Skeletal muscle tissue (tissue), 3 donors: ENCODE measurements at regions not wholly inside any gene's neighbourhood (a gene's known extent, or its start where the extent isn't known, plus 50 kb on each side); places are given as distances from the start of the nearest gene placed in this dataset.

ENCODE experiments used
- H3K27ac ChIP-seq: one replicate; pipeline ENCODE4 v1.7.0; 2013; ENCODE audit warnings: mild to moderate bottlenecking, low read depth, low read length, inconsistent platforms
- H3K27me3 ChIP-seq, 3 donors: one replicate each; pipeline ENCODE4 v1.7.0; 2013; ENCODE audit warnings: low read length in 3 of 3; ENCODE audit not compliant: control insufficient read depth in 3 of 3, insufficient read depth in 3 of 3
- H3K36me3 ChIP-seq, 3 donors: one replicate each; pipeline ENCODE4 v1.7.0; 2013; ENCODE audit warnings: low read length in 3 of 3; ENCODE audit not compliant: control insufficient read depth in 3 of 3, insufficient read depth in 3 of 3
- H3K4me1 ChIP-seq, 3 donors: one replicate each; pipeline ENCODE4 v1.7.0; 2013; ENCODE audit warnings: low read length in 3 of 3, mild to moderate bottlenecking in 3 of 3; ENCODE audit not compliant: control insufficient read depth in 3 of 3, insufficient read depth in 3 of 3
- H3K4me3 ChIP-seq, 3 donors: one replicate each; pipeline ENCODE4 v1.7.0; 2013; ENCODE audit warnings: low read length in 3 of 3
- H3K9ac ChIP-seq, 3 donors: one replicate each; pipeline ENCODE4 v1.7.0; 2013; ENCODE audit warnings: low read length in 3 of 3, mild to moderate bottlenecking in 3 of 3, moderate library complexity in 2 of 3, low read depth in 1 of 3
- H3K9me3 ChIP-seq, 3 donors: one replicate each; pipeline ENCODE4 v1.7.0; 2013; ENCODE audit warnings: low read length in 3 of 3; ENCODE audit not compliant: control insufficient read depth in 3 of 3
- donor health status: Osteomylitis.

- no peaks in the 10 kb centered on the region for H3K9me3 ChIP-seq
- no peaks in the 10 kb centered on the region for H3K27me3 ChIP-seq
- H3K4me1 ChIP-seq: no peaks in the 10 kb centered on the region
- H3K27ac ChIP-seq: no peak overlapping the region
- no peaks in the 10 kb centered on the region for H3K36me3 ChIP-seq
- no peak overlapping the region for H3K4me3 ChIP-seq
- no peak overlapping the region for H3K9ac ChIP-seq
Measured at GRCh38 chr15:39140060-39140604, 440.7 kb upstream of the THBS1 start.

GRCh38 chr15:39142500-39142899 is 438.4 kb upstream of the THBS1 start:
- Histone ChIP-seq H3K36me3 (no peaks in the 10 kb centered on the region), H3K4me3 (no peak overlapping the region), H3K27me3 (no peaks in the 10 kb centered on the region), H3K9ac (no peak overlapping the region), H3K4me1 (no peaks in the 10 kb centered on the region), H3K27ac (no peak overlapping the region), H3K9me3 (no peaks in the 10 kb centered on the region)

GRCh38 chr15:39143479-39143878 is 437.4 kb upstream of the THBS1 start:
- Histone ChIP-seq H3K4me1 (no peaks in the 10 kb centered on the region), H3K4me3 (no peak overlapping the region), H3K9ac (no peak overlapping the region), H3K27ac (no peak overlapping the region), H3K9me3 (no peaks in the 10 kb centered on the region), H3K27me3 (no peaks in the 10 kb centered on the region), H3K36me3 (no peaks in the 10 kb centered on the region)

- Histone ChIP-seq H3K9me3 (no peaks in the 10 kb centered on the region), H3K4me1 (no peaks in the 10 kb centered on the region), H3K36me3 (no peaks in the 10 kb centered on the region), H3K27ac (no peak overlapping the region), H3K4me3 (no peak overlapping the region), H3K27me3 (no peaks in the 10 kb centered on the region), H3K9ac (no peak overlapping the region)
Measured at GRCh38 chr15:39144051-39144450, 436.8 kb upstream of the THBS1 start.

GRCh38 chr15:39144613-39145499 is 436.0 kb upstream of the THBS1 start:
- Histone ChIP-seq H3K9me3 (no peaks in the 10 kb centered on the region), H3K4me1 (no peaks in the 10 kb centered on the region), H3K27ac (no peak overlapping the region), H3K27me3 (no peaks in the 10 kb centered on the region), H3K9ac (no peak overlapping the region), H3K36me3 (no peaks in the 10 kb centered on the region), H3K4me3 (no peak overlapping the region)

GRCh38 chr15:39145854-39146625 is 434.8 kb upstream of the THBS1 start:
- no peaks in the 10 kb centered on the region for H3K27me3 ChIP-seq
- H3K4me1 ChIP-seq: no peaks in the 10 kb centered on the region
- no peaks in the 10 kb centered on the region for H3K36me3 ChIP-seq
- H3K9ac ChIP-seq: no peak overlapping the region
- H3K27ac ChIP-seq: no peak overlapping the region
- H3K4me3 ChIP-seq: no peak overlapping the region
- no peaks in the 10 kb centered on the region for H3K9me3 ChIP-seq

GRCh38 chr15:39149636-39150150 is 431.2 kb upstream of the THBS1 start:
- H3K9ac ChIP-seq: no peak overlapping the region
- no peak overlapping the region for H3K27ac ChIP-seq
- H3K9me3 ChIP-seq: no peaks in the 10 kb centered on the region
- H3K27me3 ChIP-seq: no peaks in the 10 kb centered on the region
- H3K36me3 ChIP-seq: no peaks in the 10 kb centered on the region
- H3K4me1 ChIP-seq: no peaks in the 10 kb centered on the region
- H3K4me3 ChIP-seq: no peak overlapping the region

- H3K4me3 ChIP-seq: no peak overlapping the region
- H3K36me3 ChIP-seq: no peaks in the 10 kb centered on the region
- H3K9ac ChIP-seq: no peak overlapping the region
- no peaks in the 10 kb centered on the region for H3K27me3 ChIP-seq
- H3K9me3 ChIP-seq: no peaks in the 10 kb centered on the region
- no peaks in the 10 kb centered on the region for H3K4me1 ChIP-seq
- H3K27ac ChIP-seq: no peak overlapping the region
Measured at GRCh38 chr15:39151545-39151944, 429.3 kb upstream of the THBS1 start.

- Histone ChIP-seq H3K9ac (no peak overlapping the region), H3K4me3 (no peak overlapping the region), H3K27me3 (no peaks in the 10 kb centered on the region), H3K27ac (no peak overlapping the region), H3K9me3 (no peaks in the 10 kb centered on the region), H3K36me3 (no peaks in the 10 kb centered on the region), H3K4me1 (no peaks in the 10 kb centered on the region)
Measured at GRCh38 chr15:39153058-39153714, 427.7 kb upstream of the THBS1 start.
